ENCODE measurements at regions not wholly inside any gene's neighbourhood (a gene's known extent, or its start where the extent isn't known, plus 50 kb on each side); places are given as distances from the start of the nearest gene placed in this dataset.
A peak's percentile ranks its signal among the peaks of the same experiment; 100 is the strongest.

DNA sequence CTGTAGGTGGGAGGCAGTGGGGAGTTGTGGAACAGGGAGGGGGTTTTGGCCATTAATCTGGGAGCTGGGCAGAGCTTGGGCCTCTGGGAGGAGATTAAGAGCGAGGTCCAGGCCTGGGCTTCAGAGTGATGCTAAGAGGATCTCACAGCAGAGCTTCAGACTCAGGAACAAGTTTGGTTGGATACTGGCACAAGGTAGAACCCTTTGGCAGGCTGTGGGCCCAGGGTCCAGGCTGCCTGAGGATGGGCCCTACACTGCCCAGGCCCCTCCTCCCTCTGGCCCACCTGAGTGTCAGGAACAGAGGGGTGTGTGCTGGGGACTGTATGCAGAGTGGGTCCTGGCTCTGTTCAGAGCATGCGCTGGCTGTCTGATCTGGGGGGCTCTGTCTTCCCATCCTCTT is 334.9 kb downstream of the CYP26B1 start:
- DNase-seq (ENCODE audit: low spot score) = no peak

DNA sequence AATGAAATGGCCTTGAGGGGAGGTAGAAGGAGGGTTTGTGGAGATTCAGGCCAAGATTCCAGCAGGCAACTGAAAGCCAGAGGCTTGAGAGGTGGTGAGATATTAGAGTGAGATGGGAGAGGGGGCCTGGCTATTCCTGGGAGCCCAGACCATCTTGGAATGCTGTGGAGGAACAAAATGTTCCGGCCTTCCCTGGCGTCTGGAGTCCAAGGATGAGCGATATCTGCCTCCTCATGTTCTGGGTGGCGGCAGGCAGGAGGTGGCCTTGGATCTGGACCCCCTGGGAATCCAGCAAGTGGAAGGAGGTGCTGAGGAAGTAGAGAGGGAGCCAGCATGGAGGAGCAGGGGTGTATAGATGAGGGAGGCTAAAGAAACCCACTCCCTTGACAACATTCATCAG is 335.9 kb downstream of the CYP26B1 start:
- no peak for DNase-seq (ENCODE audit: low spot score)

DNA sequence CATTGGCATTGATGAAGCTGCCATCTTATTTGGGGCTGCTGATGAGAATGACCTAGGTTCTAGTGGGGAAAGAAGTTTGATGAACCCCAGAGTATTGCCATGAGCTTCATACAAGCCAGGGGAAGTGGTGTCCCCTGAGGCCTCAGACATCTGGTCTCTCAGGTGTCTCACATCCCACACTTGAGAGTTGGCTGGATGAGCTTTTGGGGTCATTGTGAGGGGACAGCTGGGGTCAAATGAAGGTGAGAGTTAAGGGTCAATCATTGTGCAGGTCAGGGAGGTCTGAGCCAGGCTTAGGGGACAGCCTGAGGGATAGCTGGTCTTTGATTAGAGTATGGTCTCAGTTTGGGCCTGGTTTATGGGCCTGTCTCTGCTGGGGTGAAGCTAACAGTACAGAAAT is 336.5 kb downstream of the CYP26B1 start:
- DNase-seq (ENCODE audit: low spot score) = no peak

DNA sequence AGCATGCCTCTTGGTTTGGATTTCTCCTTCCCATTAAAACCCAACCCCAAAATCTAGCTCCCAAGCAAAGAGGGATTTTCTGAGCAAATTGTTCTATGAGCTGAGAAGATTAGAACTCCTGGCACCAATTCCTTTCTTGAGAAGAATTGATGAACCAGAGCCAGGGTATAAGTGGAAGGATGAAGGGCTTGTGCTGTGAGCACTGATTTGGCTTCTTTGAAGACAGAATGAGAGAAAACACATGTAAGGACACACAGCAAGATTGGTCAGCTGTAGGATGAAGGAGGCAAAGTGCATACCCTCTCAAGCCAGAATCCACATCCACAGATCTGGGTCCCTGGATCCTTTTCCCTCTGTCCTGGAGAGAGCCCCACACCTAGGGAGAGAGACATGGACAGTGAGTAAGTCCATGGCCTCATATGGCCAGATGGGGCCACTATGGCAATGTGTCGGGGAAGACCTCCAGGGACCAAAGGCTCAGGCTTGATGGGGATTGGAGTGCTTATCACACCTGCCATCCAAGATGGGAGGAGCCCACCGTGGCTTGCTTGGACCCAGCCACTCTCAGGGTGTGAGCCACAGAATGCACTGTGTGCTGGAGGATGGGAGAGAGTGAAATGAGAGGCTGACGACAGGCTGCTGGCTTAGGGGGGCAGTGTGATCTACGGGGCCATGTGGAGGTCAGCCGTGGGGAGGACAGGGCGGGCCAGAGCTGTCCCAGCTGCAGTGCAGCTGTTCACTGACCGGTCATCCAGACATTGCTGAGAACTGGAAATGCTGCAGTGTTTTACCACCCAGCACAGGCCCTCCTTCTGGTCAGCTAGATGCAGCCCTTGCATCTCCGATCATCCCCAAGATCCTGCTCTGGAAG is 339.8 kb downstream of the CYP26B1 start:
- DNase-seq (ENCODE audit: low spot score) = no peak

DNA sequence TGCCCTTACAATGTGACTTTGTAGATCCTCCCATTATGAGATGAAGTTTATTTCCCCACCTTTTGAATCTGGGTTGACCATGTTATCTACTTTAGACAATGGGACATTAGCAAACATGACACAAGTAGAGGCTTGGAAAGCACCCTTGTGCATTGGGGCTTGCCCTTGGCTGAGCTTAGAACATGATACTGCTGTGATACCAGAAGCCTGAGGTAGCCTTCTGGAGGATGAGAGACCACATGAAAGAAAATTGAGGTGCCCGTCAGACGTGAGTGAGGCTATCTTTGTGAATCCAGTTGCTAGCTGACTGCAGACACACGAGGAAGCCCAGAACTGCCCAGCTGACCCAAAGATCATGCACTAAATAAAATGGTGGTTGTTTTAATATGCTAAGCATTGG is 341.2 kb downstream of the CYP26B1 start:
- DNase-seq (ENCODE audit: low spot score) = no peak

DNA sequence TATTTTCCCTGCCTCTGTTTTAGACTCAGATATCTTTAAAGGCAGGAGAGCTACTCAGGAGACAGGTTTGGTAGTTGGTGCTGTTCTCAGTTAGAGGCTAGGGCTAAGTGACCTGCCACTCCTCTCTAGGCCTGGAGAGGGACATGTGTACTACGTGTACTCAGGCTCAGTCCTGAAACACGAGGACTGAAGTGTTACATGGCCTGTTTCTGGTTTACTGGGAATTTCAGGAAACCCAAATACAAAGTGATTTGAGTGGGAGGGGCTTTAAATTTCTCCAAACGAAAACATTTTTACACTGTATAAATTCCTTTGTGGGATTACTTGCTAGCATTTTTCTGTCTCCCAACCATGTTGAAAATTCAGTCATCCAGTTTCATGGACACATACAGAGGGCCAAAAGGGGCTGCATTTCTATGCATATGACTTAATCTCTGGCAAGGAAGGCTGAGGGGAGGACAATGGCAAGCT is 343.3 kb downstream of the CYP26B1 start:
- DNase-seq (ENCODE audit: low spot score) = peak; percentile 54

DNA sequence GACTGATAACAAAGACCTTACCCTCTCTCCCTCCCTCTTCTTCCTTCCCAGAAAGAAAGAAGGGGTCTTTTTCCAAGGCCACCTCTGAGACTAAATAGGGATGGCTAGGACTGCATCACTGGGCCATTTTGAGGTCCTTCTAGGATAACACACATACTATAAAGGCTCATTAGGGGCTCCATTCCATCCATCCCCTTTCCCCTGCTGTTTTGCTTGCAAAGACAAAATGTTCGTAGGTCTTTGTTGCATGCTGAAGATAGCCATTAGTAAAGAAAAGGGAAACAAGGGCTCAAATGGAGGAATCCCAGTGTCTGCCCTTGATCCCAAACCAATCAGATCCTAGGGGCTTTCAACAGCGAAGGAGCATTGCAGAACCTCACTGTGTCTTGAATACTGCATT is 344.3 kb downstream of the CYP26B1 start:
- DNase-seq (ENCODE audit: low spot score) = no peak

DNA sequence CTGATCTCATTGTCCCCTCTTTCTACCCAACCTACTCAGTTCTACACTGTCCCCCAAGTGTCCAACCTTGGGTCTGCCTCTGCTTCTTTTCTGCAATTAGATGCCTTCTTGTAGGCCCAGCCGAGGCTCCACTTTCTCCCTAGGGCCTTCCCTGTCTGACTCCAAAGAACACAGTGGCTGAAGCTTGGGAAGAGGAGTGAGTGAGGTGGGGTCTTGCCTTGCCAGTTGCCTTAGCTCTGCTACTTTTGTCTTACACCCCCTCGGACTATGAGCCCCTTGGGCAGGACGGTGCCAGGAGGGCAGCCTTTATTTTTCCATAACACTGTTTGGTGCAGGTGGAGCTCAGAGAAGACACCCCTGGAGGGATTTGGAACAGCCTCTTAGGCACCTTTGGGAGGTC is 345.1 kb downstream of the CYP26B1 start:
- no peak for DNase-seq (ENCODE audit: low spot score)

DNA sequence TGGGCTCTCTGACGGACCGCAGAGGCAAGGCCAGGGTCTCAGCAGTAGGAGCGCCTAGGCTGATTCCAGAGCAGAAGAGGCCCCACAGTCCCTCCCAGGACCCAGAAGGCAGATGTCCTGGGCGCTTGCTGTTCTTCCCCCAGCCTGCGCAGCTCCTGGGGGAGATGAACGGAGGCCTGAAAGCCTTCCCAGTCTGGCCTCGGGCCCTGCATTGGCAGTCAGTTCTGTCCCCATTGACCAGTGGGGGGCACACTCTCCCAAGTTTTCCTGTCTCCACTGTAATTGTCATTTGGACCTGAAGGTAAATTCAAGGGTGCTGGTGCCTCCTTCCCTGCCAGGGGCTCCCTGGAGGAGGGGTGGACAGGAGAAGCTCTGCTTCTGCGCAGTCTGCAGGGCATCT is 345.7 kb downstream of the CYP26B1 start:
- peak; percentile 88 for DNase-seq (ENCODE audit: low spot score)

DNA sequence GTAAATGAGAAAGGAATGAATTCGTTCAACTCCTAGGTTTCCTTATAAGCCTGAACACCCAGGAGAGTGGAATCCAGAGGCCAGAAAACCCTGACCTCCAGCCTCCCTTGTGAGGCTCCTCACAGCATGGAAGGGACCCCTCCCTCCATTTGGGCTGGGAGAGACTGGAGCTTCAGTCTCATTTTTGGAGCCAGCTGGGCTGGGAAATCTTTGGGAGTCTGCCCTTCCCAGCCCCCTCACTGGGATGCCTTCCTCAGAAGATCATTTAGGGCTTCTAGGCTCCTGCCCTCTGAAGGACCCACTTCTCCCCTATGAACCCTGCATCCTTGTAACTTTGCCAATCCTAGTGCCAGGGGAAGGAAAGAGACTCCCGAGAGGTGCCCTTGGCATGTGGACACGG is 346.1 kb downstream of the CYP26B1 start:
- no peak for DNase-seq (ENCODE audit: low spot score)

DNA sequence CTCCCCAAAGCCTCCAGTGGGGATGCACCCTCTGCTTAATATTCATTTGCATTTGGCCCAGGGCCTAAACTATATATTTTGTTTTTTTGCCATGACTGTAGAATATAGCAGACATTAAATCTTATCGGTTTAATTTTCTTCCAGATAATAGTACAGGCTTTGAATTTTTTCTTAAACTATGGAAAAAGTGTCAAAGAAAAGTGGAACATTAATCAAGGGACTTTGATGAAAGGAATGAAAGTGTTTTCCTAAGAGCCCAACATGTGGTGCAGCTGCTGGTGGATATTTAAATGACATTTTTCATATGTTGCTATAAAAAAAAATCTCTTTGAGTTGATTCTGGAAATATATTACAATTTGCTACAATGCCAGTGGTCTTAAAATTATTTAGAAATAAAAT is 346.8 kb downstream of the CYP26B1 start:
- DNase-seq (ENCODE audit: low spot score) = no peak

DNA sequence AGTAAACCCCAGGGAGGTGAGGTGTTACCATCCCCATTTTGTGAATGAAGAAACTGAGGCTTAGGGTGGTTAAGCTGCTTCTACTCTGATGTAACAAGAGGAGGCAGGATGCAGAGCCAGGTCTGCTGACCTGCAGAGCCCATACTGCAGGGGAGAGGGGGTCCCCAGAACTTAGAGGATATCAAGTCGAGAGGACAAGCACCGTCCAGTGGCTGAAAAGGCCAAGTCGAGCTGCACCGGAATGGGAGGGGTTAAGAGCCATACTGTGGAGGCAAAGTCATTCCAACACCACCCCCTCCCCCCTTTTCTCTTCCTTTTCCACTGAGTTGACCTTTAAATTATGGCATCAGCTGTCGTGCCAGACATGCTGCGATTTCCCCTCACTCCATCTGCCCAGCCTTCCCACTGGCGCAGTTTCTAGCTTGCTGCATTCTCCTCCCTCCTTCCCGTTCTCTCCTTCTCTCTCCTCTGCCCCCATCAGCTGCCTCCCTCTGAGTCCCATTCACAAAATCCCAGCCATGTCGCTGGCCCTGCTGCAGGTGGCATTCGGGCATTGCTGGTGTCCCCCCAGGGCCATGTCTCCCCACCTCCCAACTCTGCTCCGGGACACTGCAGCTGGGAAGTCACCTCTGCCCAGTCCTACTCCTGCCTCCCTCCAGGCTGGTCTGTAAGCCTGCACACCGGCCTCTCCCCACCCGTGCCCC is 346.9 kb downstream of the DYSF start:
- DNase-seq (ENCODE audit: low spot score) = no peak

DNA sequence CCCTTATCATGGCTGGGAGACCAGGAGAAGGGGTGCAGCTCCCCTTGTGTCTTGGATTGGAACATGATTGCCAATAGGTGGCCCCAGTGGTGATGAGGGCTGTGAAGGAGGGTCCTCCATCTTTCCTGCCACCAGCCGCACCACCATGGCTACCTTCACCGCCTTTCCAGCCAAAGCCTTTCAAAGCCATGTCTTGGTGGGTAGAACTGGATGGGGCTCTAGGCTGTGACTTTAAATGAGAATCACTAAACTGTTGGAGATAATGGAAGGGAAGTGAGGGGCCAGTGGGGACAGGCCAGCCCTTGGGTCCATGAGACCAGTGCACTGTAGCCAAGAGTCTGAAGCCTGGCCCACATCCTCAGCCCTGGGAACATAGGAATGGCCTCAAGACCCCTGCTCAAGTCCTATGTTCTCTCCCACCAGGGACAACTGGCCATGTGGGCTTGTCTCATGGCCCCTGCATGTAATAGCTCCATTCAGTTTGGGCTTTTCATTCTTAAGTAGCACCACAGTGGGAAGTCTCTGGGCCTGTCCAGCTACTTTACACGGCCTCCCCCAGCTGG is 345.7 kb downstream of the DYSF start:
- DNase-seq (ENCODE audit: low spot score) = no peak

DNA sequence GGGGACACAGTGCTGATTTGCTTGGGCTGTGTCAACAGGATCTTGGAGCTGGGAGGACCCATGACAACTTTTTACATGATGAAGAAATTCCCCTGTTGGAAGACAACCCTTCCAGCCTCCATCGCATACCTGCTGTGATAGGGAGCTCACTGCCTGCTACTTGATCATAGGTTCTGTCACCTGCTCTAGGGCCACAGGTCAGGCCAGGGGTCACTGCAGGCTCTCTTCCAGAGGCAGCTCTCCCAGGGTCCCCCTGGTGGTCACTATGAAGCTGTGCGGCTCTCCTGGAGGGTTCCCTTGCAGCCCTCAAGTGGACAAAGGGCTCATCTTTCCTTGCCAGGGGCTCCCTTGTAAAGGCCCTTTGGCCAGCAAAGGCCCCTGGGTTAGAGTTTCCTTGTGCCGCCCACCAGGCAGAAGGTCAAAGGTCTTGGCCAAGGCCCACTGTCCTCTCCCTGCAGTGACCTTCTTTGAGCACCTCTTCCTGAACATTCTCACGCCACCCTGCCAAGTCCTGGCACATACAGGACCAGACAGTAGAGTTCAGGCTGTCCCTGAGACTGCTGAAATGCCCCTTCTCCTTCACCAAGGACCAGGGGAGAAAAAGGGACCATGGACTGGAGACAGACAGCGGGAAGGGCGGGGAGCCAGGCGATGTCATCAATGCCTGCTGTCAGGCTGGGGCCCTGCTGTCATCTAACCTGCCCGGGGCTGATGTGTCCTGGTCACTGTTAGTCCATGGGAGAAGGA is 345.1 kb downstream of the DYSF start:
- DNase-seq (ENCODE audit: low spot score) = peak; percentile 72

DNA sequence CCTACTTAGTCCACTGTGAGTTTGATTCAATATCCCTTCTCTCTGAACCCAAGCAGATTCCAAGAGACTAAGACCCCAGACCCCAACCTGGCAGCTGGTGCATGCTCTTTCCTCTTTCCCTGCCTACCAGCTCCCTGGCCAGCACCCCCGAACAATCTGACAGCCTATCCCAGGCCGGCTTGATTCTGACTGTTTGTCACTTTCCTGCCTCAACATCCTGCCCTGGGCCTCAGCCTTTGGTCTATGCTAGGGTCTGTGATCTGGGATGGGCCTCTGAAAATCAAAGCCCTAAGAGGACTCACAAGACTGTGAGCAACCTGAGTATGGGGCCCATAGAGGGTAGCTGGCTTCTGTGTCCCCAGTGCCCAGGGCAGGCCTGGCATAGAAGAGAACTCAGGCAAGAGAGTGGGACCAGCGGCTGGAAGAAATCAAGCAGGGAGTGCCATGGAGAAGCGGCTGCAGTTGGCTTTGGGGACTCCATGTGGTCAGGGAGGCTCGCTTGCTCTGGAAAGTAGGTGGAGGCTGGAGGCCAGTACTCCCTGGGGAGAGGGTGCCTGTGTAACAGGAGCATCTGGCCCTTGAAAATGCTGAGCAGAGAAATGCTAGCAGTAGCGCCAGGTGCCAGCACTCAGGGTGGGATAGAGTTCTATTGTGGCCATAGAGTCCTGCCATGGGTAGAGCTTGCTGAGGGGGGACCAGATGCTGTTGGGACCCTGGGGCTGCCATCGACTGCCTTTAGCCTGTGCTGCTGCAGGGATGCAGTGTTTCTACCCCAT is 343.9 kb downstream of the DYSF start:
- DNase-seq (ENCODE audit: low spot score) = no peak

DNA sequence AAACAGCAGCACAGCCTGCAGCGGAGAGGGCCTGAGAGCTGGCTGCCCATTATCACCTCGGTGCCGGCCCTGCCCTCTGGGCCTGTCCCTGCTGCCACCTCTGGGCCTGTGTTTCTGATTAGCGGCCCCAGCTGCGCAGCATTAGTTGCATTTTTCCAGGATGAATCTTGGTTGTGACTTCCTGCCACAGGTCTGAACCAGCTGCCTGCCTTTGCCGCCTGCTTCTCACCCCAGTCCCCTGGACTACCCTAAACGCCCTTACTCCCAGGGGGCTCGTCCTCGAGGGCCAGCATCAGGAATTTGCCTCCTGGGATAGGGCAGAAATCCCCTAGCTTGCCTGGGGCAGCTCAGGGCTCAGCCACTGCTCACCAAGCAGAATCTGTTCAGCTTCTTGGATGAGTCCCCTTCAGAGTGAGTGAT is 342.8 kb downstream of the DYSF start:
- peak; percentile 83 for DNase-seq (ENCODE audit: low spot score)

DNA sequence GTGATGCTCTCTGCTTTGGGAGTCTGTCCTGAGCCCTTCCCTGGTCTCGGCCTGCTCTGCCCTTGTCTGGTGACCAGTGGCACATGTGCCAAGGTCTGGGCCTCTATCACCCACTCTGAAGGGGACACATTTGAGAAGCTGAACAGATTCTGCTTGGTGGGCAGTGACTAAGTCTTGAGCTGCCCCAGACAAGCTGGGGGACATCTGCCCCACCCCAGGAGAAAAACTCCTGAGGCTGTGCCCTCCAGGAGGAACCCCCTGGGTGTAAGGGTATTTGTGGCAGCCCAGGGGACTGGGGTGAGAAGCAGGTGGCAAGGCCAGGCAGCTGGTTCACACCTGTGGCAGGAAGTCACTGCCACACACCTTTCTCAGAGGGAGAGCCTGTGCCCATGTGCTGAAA is 342.1 kb downstream of the DYSF start:
- no peak for DNase-seq (ENCODE audit: low spot score)

DNA sequence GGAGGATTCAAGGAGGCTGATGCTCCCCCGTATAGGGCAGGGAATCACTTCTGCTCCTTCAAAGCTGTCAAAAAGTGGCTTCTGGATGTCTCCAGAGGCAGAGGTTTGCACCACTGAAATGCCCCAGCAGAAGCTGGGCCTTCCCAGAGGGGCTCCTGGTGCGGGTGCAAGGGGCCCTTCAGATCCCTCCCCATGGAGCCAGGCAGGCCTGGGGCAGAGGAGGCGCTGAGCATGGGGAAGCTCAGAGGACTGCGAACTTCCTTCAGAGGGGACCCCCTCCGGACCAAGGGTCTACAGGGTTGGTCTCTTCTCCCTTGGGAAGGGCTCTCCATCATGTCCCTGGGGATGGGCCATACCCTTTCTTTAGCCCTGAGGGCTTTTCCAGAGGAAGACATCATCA is 341.2 kb downstream of the DYSF start:
- DNase-seq (ENCODE audit: low spot score) = no peak

DNA sequence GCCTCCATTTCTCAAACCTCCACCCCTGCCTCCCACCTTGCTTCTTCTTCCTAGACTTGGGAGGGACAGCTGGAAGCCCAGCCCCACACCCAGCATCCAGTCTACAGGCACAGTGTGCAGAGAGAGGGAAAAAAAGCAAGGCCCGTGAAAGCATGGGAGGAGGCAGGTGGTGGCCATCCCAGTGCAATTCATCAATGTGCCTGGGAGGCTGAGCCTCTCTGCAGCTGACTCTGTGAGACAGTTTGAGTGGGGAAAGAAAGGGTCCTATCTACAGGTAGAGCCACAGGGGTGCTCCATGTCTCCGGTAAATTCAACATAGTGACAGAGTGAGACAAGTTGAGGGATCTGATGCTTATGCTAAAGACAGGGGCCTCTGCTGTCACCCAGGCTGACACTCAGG is 340.6 kb downstream of the DYSF start:
- DNase-seq (ENCODE audit: low spot score) = no peak

DNA sequence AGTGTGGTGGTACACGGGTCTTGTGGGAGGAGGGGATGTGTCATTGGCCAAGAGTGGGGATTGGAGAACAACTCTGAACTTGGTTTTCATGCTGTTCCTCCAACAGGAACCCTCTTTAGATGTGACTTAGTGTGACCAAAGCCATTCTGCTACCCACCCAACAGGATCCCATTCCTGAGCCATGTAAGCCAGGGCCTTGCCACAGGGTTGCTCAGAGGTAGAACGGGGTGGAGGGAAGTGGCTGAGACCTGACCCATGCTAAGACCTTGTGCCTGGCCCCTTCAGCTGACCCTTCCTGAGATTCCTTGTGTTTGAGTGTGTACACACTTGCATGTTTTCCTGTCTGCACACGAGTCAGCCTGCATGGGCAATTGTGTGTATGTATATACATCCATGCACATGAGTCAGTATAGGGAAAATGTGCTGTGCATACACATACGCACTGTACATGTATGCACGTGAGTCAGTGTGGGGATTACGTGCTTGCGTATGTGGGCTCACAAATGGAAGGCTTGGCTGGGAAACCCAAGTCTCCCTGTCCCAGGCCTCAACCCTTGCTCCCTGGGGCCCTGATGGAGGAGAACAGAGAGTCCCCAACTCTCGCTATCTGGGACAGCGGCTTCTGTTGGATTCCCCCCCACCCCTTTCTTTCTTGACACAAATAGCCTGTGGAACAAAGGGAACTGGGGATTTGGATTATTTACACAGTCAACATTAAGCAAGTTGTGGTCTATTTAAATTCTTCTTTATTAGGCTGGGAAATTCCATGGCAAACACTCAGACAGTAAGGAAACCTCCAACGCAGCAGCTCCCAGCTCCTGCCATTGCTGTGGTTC is 339.8 kb downstream of the DYSF start:
- DNase-seq (ENCODE audit: low spot score) = peak; percentile 43

Data from GM03348 (cell line).